ENCODE measurements at regions not wholly inside any gene's neighbourhood (a gene's known extent, or its start where the extent isn't known, plus 50 kb on each side); places are given as distances from the start of the nearest gene placed in this dataset.

- Histone ChIP-seq H3K4me1 (ENCODE audit: insufficient read depth, low read length) (no peaks in the 10 kb centered on the region), H3K4me2 (ENCODE audit: low read depth, low read length) (no peak overlapping the region), H3K36me3 (replicated peaks in 1 of 2; ENCODE audit: control insufficient read depth in 1 of 2, insufficient read depth in 2 of 2, low read length in 2 of 2) (no peaks in the 10 kb centered on the region), H3K27ac (ENCODE audit: extremely low read length, insufficient read depth, low read length) (no peak overlapping the region), H3K27me3 (ENCODE audit: control insufficient read depth in 1 of 2, insufficient read depth in 2 of 2, low read length in 2 of 2) (no peaks in the 10 kb centered on the region), H4K20me1 (ENCODE audit: insufficient read depth, low read length) (no peaks in the 10 kb centered on the region), H2AFZ (ENCODE audit: low read length) (no peak overlapping the region), H3K9me3 (ENCODE audit: low read length) (no peaks in the 10 kb centered on the region), H3K9ac (ENCODE audit: insufficient read depth, low read depth, low read length) (no peak overlapping the region), H3K4me3 (replicated peaks in 1 of 3; ENCODE audit: insufficient read depth in 1 of 3, low read depth in 2 of 3, low read length in 3 of 3) (no peak overlapping the region), H3K79me2 (ENCODE audit: insufficient read depth, low read length) (no peaks in the 10 kb centered on the region)
- POLR2A ChIA-PET, result no interaction called here
- intact Hi-C loops (cut with micrococcal nuclease; ENCODE audit: unreplicated experiment) (no loop called here), in situ Hi-C loops (cut with HindIII; ENCODE audit: extremely low pct_ligation_motif_present, low pct_unique_long_range_greater_than_20kb) (no loop called here)
- no peak for ATAC-seq
- no peak for FAIRE-seq
- DNase-seq (ENCODE audit: low spot score), result no peak
- WGBS (ENCODE audit: low lambda C conversion rate), result 2% methylated on average over 2 of the region's 2 CpGs
- CTCF ChIA-PET (ENCODE audit: low intra/inter-chr PET ratio, low total read pairs), result no interaction called here
- BruUV-seq (replicated peaks), result no TSS peak
- TF ChIP-seq HNF1B (CRISPR knock-in tag; IDR thresholded peaks at IDR 0.05) (no peak), HMG20B (CRISPR knock-in tag; conservative IDR thresholded peaks at IDR 0.05) (no peak), GMEB1 (CRISPR knock-in tag; IDR thresholded peaks at IDR 0.05; ENCODE audit: borderline replicate concordance) (no peak), TRAFD1 (CRISPR knock-in tag; IDR thresholded peaks at IDR 0.05; ENCODE audit: borderline replicate concordance) (no peak), ZNF333 (CRISPR knock-in tag; IDR thresholded peaks at IDR 0.05; ENCODE audit: borderline replicate concordance) (no peak), ZNF557 (CRISPR knock-in tag; IDR thresholded peaks at IDR 0.05) (no peak), ELF3 (CRISPR knock-in tag; IDR thresholded peaks at IDR 0.05) (no peak), PLRG1 (conservative IDR thresholded peaks at IDR 0.05) (no peak), PBX3 (CRISPR knock-in tag; IDR thresholded peaks at IDR 0.05; ENCODE audit: borderline replicate concordance) (no peak), ZNF441 (CRISPR knock-in tag; IDR thresholded peaks at IDR 0.05; ENCODE audit: borderline replicate concordance) (no peak), FOXP1 (IDR thresholded peaks at IDR 0.05) (no peak), FOXP1 (CRISPR knock-in tag; IDR thresholded peaks at IDR 0.05) (no peak), ZNF674 (CRISPR knock-in tag; IDR thresholded peaks at IDR 0.05; ENCODE audit: low read depth) (no peak), ZNF577 (CRISPR knock-in tag; IDR thresholded peaks at IDR 0.05; ENCODE audit: borderline replicate concordance, low read depth) (no peak), RBM22 (optimal IDR thresholded peaks at IDR 0.05; ENCODE audit: low read length) (no peak), NAIF1 (CRISPR knock-in tag; IDR thresholded peaks at IDR 0.05; ENCODE audit: borderline replicate concordance) (no peak), POGZ (CRISPR knock-in tag; IDR thresholded peaks at IDR 0.05) (no peak), JARID2 (CRISPR knock-in tag; IDR thresholded peaks at IDR 0.05; ENCODE audit: insufficient replicate concordance) (no peak), ZNF430 (CRISPR knock-in tag; IDR thresholded peaks at IDR 0.05) (no peak), MTA3 (CRISPR knock-in tag; IDR thresholded peaks at IDR 0.05) (no peak), ZNF75D (CRISPR knock-in tag; IDR thresholded peaks at IDR 0.05; ENCODE audit: borderline replicate concordance) (no peak)
Observed at GRCh38 chr18:66344227-66344626, 259.7 kb downstream of the CDH19 start.
